Uterus (tissue), 3 donors: ENCODE measurements at regions not wholly inside any gene's neighbourhood (a gene's known extent, or its start where the extent isn't known, plus 50 kb on each side); places are given as distances from the start of the nearest gene placed in this dataset.
A peak's percentile ranks its signal among the peaks of the same experiment; 100 is the strongest.

ENCODE experiments used
- DNase-seq, 2 donors: peaks; one replicate each; pipeline ENCODE4 v3.0.0-alpha.2; 2019 to 2020
- H3K27ac ChIP-seq, 2 donors: fragments of 200-600 bp; sonication (generic); 1 replicate in 1 of 2; 2 replicates in 1 of 2; pipeline ENCODE4 v1.5.1; 2016 to 2018
- H3K27me3 ChIP-seq, 2 donors: fragments of 200-600 bp; sonication (generic); one replicate each; pipeline ENCODE4 v1.5.1; 2018 to 2019; ENCODE audit warnings: control low read depth in 1 of 2
- H3K36me3 ChIP-seq, 2 donors: fragments of 200-600 bp; sonication (generic); one replicate each; pipeline ENCODE4 v1.5.1; 2019; ENCODE audit warnings: control low read depth in 1 of 2
- H3K4me1 ChIP-seq, 2 donors: fragments of 200-600 bp; sonication (generic); one replicate each; pipeline ENCODE4 v1.5.1; 2018 to 2019; ENCODE audit warnings: control low read depth in 1 of 2
- H3K4me3 ChIP-seq, 2 donors: fragments of 200-600 bp; sonication (generic); 1 replicate in 1 of 2; 2 replicates in 1 of 2; pipeline ENCODE4 v1.5.1; 2018 to 2019; ENCODE audit warnings: mild to moderate bottlenecking in 1 of 2
- H3K9me3 ChIP-seq, 2 donors: fragments of 200-600 bp; sonication (generic); one replicate each; pipeline ENCODE4 v1.5.1; 2019; ENCODE audit warnings: control low read depth in 1 of 2
- POLR2A ChIP-seq, 2 donors: fragments of 450-650 bp; IDR thresholded peaks; one replicate each; pipeline ENCODE4 v1.6.1; 2016; ENCODE audit warnings: antibody characterized with exemption in 2 of 2, mild to moderate bottlenecking in 1 of 2, moderate library complexity in 1 of 2
- intact Hi-C: fragments of 100-400 bp; cut with DNase I; formaldehyde crosslinking; loops from one replicate; pipeline ENCODE4 v1.15.1; 2023; ENCODE audit warnings: low total_unique reads
- TF ChIP-seq, protein P1 (sequence below), 4 experiments: fragments of 200-600 bp in 2 of 4; fragments of 450-650 bp in 2 of 4; sonication (generic) in 2 of 4; IDR thresholded peaks; one replicate each; pipeline ENCODE4 v1.5.1; 2016 to 2019; ENCODE audit warnings: antibody characterized with exemption in 4 of 4, mild to moderate bottlenecking in 2 of 4, moderate library complexity in 1 of 4
- donor health status: DM: yes; HTN: yes; CAD: no.

DNA sequence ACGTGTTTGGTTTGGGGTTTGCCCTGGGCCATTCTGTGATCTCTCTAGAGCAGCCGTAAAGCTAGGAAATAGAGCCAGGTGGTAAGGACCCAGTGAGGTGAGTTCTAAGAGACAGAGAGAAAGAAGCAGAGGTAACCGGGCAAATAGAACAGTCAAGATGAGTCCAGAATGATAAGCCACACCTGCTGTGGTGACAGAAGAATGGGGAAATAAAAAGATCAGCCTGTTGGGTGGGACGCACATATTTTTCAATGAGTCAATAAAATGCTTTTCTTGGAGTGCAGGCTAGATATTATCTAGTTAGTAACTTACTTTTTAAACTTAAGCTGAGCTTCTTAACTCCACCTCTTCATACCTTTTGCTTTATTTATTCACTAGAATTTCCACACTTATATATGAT is 135.0 kb downstream of the NFKBIZ start:
- intact Hi-C loops = no loop called here
- no peak for TF ChIP-seq POLR2A (IDR thresholded peaks at IDR 0.05)
- TF ChIP-seq, protein P1, sequence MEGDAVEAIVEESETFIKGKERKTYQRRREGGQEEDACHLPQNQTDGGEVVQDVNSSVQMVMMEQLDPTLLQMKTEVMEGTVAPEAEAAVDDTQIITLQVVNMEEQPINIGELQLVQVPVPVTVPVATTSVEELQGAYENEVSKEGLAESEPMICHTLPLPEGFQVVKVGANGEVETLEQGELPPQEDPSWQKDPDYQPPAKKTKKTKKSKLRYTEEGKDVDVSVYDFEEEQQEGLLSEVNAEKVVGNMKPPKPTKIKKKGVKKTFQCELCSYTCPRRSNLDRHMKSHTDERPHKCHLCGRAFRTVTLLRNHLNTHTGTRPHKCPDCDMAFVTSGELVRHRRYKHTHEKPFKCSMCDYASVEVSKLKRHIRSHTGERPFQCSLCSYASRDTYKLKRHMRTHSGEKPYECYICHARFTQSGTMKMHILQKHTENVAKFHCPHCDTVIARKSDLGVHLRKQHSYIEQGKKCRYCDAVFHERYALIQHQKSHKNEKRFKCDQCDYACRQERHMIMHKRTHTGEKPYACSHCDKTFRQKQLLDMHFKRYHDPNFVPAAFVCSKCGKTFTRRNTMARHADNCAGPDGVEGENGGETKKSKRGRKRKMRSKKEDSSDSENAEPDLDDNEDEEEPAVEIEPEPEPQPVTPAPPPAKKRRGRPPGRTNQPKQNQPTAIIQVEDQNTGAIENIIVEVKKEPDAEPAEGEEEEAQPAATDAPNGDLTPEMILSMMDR (IDR thresholded peaks at IDR 0.05) = no peak

DNA sequence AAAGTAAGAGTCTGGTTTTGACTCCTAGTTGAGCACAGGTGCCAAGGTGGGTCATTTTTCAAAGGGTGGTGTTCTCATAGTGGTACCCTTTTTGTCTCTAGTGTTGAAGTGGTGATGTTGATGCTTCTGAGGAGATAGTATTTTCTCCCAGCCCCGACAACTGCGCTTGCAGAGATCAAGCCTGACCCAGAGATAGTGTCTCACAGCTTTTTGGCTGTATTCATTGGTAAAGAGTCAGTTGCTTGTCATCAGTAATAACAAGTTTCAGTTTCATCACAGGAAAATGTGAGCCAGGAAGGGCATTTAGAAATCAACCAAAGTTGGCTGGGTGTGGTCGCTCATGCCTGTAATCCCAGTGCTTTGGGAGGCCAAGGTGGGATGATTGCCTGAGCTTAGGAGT is 139.3 kb downstream of the NFKBIZ start:
- no peak for TF ChIP-seq POLR2A (IDR thresholded peaks at IDR 0.05)
- TF ChIP-seq, protein P1 (IDR thresholded peaks at IDR 0.05) = no peak
- H3K27ac ChIP-seq = no peak overlapping the region
- H3K36me3 ChIP-seq = no peaks in the 10 kb centered on the region
- no peaks in the 10 kb centered on the region for H3K27me3 ChIP-seq
- intact Hi-C loops = no loop called here
- DNase-seq = no peak
- H3K4me1 ChIP-seq = no peaks in the 10 kb centered on the region
- H3K4me3 ChIP-seq = no peak overlapping the region
- no peaks in the 10 kb centered on the region for H3K9me3 ChIP-seq

More for the DNA sequence above, 135.0 kb downstream of the NFKBIZ start:
- no peaks in the 10 kb centered on the region for H3K27me3 ChIP-seq
- no peak overlapping the region for H3K4me3 ChIP-seq
- no peaks in the 10 kb centered on the region for H3K9me3 ChIP-seq
- H3K36me3 ChIP-seq = no peaks in the 10 kb centered on the region
- H3K4me1 ChIP-seq = no peaks in the 10 kb centered on the region
- H3K27ac ChIP-seq = no peak overlapping the region
- DNase-seq = no peak

DNA sequence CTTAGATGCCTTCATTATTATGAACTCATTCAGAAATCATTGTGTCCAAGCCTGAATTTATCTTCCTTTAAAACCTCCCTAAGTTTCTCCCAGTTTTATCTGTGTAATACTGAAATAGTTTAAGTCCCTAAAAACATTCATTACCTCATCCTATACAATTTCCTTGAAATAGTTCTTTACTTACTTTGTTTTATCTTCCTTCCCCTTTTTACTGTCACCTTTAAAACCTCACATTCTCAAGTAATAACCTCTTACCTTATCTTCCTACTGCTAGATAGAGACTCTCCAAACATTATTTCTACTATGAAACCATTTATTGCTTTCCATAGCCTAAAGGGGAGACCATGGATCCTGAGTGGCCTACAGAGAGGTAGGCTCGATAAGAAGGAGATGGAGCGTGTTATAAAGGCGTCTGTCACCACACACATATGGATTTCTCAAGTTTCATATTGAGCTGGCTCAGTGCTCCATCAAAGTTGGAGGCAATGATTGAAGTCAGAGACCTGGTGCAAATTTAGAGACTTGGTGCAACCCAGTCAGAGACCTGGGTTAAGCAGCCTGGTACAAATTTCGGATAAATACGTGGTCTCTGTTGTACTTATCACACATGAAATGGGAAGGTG is 140.4 kb downstream of the NFKBIZ start:
- no peak for DNase-seq
- Histone ChIP-seq H3K36me3 (no peaks in the 10 kb centered on the region), H3K4me3 (no peak overlapping the region), H3K4me1 (no peaks in the 10 kb centered on the region), H3K27me3 (no peaks in the 10 kb centered on the region), H3K27ac (peak overlapping the region; percentile 46 to 66), H3K9me3 (no peaks in the 10 kb centered on the region)
- intact Hi-C loops = no loop called here
- no peak for TF ChIP-seq POLR2A (IDR thresholded peaks at IDR 0.05)
- TF ChIP-seq, protein P1 (IDR thresholded peaks at IDR 0.05) = no peak

DNA sequence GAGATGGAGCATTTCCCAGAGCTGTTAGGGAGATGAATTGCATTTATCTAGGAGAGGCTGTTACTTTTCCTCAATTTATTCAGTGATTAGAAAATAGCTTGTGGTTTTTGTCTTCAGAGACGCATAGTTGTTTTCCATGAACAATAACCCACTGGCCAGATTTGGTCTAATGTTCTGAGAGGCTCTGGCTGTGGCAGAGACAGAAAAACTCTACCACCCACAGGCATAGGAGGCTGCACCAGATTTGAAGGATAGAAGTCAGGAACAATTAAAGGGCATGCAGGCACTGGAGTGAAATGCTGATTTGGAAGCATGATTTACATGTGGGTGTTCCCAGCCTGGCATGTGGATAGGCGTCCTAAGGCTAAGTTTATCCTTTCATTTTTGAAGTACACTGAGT is 143.5 kb downstream of the NFKBIZ start:
- H3K36me3 ChIP-seq = no peaks in the 10 kb centered on the region
- TF ChIP-seq POLR2A (IDR thresholded peaks at IDR 0.05) = no peak
- TF ChIP-seq, protein P1 (IDR thresholded peaks at IDR 0.05) = no peak
- H3K27ac ChIP-seq = no peak overlapping the region
- no peaks in the 10 kb centered on the region for H3K4me1 ChIP-seq
- DNase-seq = no peak
- H3K27me3 ChIP-seq = no peaks in the 10 kb centered on the region
- intact Hi-C loops = no loop called here
- H3K4me3 ChIP-seq = no peak overlapping the region
- H3K9me3 ChIP-seq = no peaks in the 10 kb centered on the region

DNA sequence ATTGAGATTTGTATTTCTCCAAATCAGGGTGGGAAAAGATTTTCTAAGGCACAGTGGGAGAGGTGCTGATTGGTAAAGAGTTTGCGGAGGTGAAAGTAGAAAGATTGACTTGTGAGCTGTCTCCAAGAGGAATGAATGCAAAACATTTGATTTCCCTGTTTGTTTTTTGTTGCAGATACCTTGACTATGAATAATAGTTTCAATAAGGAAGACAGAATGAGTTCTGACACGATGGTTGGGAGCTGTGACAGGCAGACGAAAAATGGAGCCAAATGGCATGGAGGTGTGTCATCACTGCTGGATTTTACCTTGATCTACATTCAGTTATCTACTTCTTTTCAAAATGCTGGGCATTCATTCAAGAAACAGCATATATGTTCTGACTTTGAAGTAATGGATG is 145.1 kb downstream of the NFKBIZ start:
- DNase-seq = no peak
- H3K9me3 ChIP-seq = no peaks in the 10 kb centered on the region
- no peak overlapping the region for H3K27ac ChIP-seq
- H3K36me3 ChIP-seq = no peaks in the 10 kb centered on the region
- intact Hi-C loops = no loop called here
- no peaks in the 10 kb centered on the region for H3K4me1 ChIP-seq
- no peaks in the 10 kb centered on the region for H3K27me3 ChIP-seq
- TF ChIP-seq POLR2A (IDR thresholded peaks at IDR 0.05) = no peak
- TF ChIP-seq, protein P1 (IDR thresholded peaks at IDR 0.05) = no peak
- no peak overlapping the region for H3K4me3 ChIP-seq
